ENCODE measurements at regions not wholly inside any gene's neighbourhood (a gene's known extent, or its start where the extent isn't known, plus 50 kb on each side); places are given as distances from the start of the nearest gene placed in this dataset.
"Not testable (repeated sequence)": the region's sequence is repeated elsewhere in the genome, so short reads cannot be mapped to it uniquely, and the experiment has no call there.

DNA sequence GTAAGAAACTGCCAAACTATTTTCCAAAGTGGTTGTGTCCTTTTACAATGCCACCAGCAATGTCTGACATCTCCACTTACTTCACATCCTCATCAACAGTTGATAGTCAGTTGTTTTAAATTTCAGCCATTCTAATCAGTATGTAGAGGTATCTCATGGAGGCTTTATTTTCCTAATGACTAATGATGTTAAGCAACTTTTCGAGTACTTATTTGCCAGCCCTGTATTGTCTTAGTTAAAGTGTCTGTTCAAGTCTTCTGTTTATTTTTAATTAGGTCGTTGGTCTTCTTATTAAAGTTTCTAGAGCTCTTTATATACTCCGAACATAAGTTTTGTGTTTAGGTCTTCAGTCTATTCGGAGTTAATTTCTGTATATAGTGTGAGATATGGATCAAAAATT lies 54.9 kb upstream of the NBPF12 start:
- DNase-seq (ENCODE audit: low read depth in 2 of 2): not testable (repeated sequence)

DNA sequence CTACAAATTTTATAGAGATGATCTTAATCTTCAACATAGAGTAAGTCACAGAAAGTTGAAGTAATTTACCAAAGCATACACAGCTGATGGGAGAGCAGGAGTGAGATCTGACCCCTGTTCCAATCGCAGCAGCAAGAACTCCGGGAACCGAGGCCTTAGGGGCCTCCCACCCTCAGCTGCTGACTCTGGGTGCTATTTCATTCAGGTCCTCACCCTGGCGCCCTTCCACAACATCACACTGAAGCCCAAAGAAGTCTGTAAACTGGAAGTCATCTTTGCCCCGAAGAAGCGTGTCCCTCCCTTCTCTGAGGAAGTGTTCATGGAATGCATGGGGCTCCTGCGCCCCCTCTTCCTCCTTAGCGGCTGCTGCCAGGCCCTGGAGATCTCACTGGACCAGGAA lies 57.0 kb upstream of the NBPF12 start:
- DNase-seq (ENCODE audit: low read depth in 2 of 2): not testable (repeated sequence)

DNA sequence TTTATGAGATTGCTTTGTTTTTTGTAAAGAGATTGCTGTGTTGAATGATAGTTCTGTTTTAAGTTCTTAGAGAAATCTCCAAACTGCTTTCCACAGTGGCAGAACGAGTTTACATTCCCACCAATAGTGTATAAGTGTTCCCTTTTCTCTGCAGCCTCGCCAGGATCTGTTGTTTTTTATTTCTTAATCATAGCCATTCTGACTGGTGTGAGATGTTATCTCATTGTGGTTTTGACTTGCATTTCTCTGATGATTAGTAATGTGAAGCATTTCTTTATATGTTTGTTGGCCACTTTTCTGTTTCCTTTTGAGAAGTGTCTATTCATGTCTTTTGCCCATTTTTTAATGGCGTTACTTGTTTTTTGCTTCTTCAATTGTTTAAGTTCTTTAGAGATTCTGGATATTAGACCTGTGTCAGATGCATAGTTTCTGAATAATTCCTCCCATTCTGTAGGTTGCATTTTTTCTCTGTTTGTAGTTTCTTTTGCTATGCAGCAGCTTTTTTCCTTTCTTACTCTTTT lies 74.3 kb upstream of the NBPF12 start:
- DNase-seq (ENCODE audit: low read depth in 2 of 2): not testable (repeated sequence)

DNA sequence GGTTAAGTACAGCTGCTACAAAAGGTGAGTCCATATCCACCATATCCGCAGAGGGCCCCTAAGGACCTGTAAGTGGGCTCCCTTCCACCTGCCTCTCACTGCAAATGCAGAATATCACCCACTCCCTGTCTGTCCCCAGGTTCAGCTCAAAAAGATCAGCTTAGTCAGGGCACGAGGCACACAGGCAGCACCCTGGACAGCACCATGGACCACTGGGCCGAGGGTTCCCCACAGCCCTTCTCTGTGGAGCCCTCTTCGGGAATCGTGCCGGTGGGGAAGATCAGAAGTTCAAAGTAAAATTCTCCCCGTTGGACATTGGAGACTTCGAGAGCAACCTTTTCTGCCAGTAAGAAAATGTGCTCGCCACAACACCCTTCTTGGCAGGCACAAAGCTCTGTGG lies 85.0 kb upstream of the NBPF12 start:
- not testable (repeated sequence) for DNase-seq (ENCODE audit: low read depth in 2 of 2)

DNA sequence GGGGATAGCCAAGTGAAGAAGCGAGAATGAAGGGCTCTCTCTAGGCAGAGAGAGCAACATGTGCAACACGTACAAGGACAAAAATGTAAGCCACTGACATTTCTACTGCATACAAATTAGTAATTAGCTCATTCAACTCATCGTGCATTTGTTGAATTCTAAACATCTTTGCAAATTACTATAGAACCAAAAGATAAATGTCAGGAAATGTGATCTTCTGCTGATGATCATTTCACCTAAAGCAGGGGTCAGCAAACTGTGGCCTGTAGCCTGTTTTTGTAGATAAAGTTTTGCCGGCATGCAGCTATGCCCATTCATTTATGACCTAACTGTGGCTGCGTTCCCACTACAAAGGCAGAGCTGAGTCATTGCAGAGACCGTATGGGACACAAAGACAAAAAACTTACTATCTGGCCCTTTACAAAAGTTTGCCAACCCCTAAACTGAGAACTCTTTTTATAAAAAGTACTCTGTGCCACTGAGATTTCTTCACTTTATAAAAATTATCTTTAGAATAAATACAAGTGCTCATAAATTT lies 87.7 kb upstream of the NBPF12 start:
- DNase-seq (ENCODE audit: low read depth in 2 of 2): not testable (repeated sequence)

DNA sequence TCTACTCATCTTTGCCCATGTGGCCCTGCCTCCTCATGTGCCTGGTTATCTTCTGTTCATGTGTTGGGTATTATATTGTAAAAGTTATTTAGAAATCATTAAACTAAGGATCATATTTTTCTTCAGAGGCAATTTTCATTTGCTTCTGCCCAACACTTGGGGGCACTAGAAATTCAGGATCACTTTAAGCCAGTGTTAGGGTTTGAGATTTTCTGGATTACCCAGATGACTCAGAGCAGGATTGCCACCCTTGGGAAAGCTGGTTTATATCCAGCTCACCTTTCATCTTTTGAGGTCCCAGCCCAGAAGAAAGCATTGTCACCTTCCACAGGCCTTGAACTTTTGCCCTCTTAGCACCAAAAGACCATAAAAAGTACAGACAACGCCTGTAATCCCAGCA lies 99.4 kb upstream of the NBPF12 start:
- DNase-seq (ENCODE audit: low read depth in 2 of 2): not testable (repeated sequence)

DNA sequence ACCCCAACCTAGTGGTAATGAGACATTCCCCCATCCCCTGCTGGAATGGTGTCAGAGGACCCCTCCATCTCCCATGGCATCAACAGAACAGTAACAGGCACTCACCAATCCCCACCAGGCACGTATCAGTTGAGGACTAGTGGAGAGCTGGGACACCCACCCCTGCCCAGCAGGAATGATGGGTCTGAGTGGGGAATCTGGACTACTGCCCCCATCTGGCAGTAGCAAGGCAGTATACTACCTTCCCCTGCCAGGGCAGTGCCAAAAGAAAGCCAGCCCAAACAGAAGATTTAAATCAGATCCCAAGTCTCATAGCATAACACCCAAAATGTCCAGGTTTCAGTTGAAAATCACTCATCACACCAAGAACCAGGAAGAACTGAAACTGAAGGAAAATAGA lies 111.2 kb upstream of the NBPF12 start:
- not testable (repeated sequence) for DNase-seq (ENCODE audit: low read depth in 2 of 2)

DNA sequence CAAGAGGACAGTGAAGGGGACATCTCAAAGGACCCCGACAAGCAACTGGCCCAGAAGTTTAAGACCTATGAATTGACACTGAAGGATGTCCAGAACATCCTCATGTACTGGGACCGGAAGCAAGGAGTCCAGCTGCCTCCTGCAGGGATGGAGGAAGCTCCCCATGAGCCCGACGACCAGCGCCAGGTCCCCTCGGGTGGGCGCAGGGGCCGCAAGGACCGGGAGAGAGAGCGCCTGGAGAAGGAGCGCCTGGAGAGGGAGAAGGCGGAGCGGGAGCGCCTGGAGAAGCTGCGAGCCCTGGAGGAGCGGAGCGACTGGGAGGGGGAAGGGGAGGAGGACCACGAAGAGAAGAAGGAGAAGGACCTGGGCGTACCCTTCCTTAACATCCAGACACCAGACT lies 143.9 kb upstream of the NBPF12 start:
- DNase-seq (ENCODE audit: low read depth in 2 of 2): not testable (repeated sequence)

DNA sequence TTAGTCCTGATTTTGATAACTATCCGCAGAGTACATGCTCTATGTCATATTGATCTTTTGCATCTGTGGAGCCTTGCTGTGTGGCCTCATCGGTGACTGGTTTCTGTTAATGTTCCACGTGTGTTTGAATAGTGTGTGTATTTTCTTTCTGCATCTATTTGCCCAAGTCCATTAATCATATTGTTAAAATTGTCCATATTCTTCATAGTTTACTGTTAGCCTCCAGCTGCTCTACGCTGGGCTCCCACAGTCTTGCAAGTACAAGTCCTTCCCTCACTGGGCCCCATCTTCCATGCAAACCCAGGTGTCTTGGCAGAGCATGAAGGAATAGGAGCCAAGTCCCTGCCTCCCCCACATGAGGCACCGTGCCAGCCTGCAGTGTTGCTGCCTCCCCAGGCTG lies 145.4 kb upstream of the NBPF12 start:
- DNase-seq (ENCODE audit: low read depth in 2 of 2): not testable (repeated sequence)

DNA sequence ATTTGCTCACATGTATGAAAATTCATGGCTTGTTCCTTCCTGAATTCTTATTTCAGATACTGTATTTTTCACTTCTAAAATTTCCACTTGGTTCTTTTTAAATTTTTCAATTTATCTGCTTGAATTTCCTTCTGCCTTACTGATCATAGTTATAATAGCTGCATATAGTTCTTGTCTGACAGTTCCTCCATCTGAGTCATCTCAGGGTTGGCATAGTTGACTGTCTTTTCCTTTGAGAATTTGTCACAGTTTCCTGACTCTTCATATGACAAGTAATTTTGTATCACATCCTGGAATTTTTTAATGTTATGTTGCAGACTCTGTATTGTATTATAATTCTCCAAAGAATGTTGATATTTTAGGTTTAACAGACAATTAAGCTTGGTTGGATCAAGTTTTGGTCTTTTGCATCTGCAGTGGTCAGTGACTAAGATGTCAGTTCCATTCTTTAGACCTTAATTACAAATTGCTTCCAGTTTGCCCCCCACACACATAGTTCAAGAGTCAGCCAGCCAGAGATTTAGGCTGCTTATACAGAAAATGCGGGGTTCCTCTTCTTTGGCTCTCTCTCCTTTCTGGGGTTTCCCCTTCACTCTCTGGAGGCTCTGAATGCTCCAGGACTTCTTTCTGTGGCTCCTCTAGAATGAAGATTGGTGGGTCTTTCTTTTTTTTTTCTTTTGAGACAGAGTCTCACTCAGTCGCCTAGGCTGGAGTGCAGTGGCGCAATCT lies 153.7 kb upstream of the NBPF12 start:
- DNase-seq (ENCODE audit: low read depth in 2 of 2): not testable (repeated sequence)

DNA sequence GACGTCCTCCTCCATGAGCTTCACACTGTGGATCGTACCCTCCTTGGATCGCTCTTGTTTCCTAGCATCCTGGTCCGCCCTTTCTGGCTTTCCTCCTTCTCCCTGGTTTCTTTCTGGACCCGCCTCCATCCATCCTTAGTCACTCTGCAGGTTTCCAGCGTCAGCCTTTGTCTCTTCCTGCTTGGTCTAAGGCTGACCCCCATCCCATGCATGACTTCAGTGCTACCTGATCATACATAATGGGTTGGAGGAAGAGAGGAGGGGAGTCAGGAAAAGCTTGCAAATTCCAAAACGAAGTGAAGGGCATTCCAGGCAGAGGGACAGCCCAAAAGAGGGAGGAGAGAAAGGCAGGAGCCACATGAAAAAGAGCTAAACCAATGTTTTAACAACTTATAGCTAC lies 156.9 kb upstream of the NBPF12 start:
- not testable (repeated sequence) for DNase-seq (ENCODE audit: low read depth in 2 of 2)

DNA sequence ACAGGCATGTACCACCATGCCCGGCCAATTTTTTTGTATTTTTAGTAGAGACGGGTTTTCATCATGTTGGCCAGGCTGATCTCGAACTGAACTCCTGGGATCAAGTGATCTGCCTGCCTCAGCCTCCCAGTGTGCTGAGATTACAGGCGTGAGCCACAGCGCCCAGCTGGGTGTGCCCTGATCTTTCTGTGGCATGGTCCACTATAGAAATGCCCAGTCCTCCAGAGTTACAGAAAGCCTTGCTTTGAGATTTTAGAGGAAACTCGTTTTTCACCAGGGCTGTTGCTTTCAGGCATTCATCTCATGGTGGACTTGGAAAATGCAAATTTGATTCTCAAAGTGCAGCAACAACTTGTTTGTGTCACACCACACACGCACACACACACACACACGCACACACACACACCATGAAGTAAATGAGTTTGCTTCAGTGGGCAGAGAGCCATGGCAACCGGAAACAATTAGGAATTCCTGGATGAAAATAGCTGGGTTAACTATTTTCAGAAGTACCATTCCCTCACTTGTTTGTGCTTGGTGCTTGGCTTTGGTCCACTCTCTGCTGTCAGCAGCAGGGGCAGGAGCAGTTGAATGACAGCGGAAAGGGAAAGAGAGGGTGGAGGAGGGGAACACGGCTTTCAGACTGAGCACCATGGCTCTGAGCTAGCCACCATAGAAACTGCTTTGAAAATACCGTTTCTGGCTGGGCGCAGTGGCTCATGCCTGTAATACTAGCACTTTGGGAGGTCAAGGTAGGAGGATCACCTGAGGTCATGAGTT lies 160.1 kb upstream of the NBPF12 start:
- not testable (repeated sequence) for DNase-seq (ENCODE audit: low read depth in 2 of 2)

DNA sequence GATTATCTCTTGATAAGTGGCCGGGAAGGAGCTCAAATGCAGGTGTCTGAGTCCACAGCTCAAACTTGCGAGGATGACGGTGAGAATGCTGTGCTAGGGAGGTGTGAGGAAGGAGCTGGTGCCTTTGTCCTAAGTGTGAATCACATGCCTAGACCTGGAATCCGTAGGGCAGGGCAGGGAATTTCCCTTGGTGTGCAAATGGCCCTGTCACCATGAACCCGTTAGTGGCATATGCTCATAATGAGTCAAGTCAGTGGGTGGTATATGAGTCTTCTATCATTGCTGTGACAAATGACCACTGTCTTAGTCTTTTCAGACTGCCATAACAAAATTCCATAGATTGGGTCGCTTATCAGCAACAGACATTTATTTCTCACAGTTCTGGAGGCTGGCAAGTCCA lies 163.1 kb upstream of the NBPF12 start:
- DNase-seq (ENCODE audit: low read depth in 2 of 2): not testable (repeated sequence)

DNA sequence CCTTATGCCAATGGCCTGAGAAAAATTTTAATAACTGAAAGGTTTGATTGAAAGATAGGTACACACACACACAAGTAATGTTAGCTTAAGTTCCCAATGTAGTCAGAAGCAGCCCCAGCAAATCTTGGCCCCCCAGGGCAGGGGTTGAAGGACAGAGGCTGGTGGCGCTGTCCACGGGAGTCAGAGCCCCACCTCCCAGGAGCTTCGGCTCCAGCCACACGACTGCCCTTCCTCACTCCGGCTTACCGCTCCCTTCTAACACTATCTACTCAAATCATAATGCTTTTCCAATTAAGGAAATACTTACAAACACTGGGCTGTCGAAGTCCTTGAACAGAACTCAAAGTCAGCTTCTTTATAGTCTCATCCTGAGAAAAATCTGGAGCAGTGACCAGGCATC lies 163.9 kb upstream of the NBPF12 start:
- not testable (repeated sequence) for DNase-seq (ENCODE audit: low read depth in 2 of 2)

DNA sequence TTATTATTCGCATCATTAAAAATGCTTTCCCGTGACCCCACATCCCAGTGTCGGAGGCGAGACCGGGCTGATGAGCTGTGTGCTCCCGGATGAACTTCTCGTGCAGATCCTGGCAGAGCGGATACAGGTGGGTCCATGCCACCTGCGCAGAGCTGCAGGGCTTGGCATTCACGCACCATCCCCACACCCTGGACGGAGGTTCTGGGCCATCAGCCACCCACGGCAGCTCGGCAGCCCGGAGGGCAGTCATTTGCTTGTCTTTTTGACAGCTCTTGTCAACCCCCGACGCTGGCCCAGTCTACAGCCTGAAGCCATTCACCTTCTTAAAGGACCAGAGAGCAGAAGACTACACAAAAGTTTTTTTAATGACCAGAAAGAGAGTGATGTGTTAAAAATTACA lies 166.7 kb upstream of the NBPF12 start:
- not testable (repeated sequence) for DNase-seq (ENCODE audit: low read depth in 2 of 2)

DNA sequence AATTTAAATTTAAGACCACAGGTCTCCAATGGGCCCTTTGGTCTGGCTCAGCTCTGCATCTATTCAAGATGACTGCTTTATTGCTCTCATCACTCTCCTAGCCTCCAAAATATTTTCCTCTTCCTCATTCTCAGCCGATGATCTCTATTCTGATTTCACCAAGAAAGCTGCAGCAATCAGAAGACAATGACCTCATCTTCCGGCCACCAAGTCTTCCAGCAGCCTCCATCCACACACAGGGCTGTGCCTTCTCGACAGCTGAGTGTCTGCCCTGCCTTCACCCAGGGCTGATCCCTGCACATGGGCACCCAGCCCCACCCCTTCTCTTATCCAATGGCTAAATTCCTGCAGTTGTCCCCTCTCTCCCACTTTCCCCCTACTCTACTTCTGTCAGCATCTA lies 167.1 kb upstream of the NBPF12 start:
- DNase-seq (ENCODE audit: low read depth in 2 of 2): not testable (repeated sequence)

DNA sequence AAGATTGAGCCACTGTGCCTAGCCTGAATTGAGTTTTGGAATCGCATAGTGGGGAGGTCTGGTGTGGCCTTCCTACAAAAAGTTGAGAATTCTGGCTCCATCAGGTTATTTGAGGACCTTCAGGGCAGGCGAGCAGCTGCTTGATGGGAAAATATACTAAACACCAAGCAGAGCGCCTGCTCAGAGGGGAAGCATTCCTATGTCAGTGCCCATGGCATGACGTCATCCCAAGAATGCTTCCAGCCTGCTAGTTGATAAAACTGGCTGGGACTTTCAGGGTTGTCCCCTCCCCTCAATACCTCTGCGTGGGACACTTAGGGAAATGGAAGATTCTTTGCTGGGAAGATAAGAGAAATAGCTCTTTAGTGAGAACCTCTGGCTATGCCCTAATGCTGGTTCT lies 174.9 kb upstream of the NBPF12 start:
- not testable (repeated sequence) for DNase-seq (ENCODE audit: low read depth in 2 of 2)

DNA sequence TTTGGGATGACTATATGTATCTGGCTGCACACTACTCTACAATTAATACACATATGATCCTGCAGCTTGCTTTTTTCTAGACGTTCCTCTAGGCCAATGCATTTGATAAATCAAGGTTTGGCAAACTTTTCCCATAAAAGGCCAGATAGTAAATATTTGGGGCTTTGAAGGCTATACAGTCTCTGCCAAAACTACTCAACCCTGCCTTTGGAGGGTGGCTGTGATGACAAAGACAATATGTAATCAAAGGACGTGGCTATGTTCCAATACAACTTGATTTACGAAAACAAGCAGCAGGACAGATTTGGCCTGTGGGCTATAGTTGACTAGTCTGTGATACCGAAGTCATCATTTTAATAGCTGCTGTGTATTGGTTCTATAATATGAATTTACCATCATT lies 181.3 kb upstream of the NBPF12 start:
- DNase-seq (ENCODE audit: low read depth in 2 of 2): not testable (repeated sequence)

DNA sequence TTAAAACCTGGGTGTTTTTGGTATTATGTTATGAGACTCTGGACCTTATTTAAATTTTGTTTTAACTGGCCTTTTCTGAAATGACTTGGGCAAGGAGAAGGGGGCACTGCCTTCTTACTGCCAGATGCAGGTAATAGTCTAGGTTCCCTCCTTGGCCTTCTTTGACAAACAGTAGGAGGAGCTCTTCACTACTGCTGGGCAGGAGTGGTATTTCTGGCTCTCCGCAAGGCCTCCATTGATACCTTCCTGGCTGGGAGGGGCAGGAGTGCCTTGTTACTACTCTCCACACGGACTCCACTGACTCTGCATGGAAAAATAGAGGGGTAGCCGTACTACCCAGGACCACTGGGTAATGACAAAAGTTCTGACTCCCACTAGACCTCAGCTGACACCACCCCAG lies 189.4 kb upstream of the NBPF12 start:
- DNase-seq (ENCODE audit: low read depth in 2 of 2): not testable (repeated sequence)

DNA sequence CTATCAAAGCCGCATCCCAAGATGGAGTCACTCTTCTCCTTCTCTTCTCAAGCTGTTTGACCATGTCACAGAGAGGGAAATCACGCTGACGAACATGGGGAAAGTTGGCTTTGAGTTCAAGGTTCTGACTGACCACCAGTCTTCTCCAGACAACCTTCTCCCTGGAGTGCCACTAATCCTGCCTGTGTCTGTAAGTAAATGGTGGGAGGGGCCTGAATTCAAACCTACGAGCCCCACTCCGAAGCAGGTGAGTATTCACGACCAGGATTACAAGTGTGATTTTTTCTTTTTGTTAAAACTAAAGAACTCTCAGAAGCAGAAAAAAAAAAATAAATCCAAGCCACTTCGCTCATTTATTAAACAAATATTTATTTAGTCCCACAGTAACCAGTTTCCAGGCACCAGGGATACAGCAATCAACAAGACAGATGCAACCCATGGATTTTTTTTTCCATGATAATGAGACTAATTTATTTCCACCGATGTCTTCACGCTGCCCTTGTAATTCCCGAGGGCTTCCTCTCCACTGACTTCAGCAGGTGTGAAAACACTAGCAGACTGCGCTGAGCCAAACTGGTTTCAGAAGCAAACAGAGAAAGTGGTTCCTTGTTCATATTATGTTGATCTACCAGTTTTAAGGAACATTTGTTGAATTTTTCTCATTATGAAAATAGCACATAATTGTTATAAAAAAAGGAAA lies 206.0 kb upstream of the NBPF12 start:
- not testable (repeated sequence) for DNase-seq (ENCODE audit: low read depth in 2 of 2)

DNA sequence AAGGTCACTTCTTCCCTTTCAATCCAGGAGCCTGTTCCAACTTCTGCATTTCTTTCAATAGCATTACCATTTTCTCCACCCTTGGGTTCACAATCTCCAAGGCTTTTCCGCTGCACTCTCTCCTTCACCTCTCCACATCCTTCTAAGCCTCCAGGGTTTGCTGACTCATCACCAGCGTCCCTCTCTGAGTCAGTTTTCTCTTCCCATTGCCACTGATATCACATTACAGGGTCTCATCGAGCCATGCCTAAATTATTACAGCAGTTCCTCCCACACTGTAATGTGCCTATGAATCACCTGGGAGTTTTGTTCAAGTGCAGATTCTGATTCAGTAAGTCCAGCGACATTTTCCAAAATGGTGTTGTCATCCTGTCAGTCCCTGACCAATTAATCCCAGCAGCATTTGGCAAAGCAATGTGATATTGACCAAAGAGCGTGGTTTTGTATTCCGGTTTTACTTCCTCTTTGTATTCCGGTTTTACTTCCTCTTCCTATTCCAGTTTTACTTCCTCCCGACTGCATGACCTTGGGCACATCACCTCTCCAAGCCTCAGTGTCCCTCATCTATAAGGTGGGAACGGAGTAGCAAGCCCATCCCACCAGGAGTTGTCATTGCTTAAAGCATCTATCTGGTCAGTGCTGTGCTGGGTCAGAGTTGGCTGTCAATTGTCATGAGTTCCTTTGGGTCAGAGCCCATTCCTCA lies 208.3 kb upstream of the NBPF12 start:
- DNase-seq (ENCODE audit: low read depth in 2 of 2): not testable (repeated sequence)

Data from activated CD8-positive, alpha-beta memory T cell treated with anti-CD3 and anti-CD28 coated beads for 4 hours (primary cell).